Right lobe of liver (tissue), 6 donors: ENCODE measurements at regions not wholly inside any gene's neighbourhood (a gene's known extent, or its start where the extent isn't known, plus 50 kb on each side); places are given as distances from the start of the nearest gene placed in this dataset.

ENCODE experiments used
- ATAC-seq, 4 donors: fragments of 200-7000 bp; cut with Tn5 transposase; one replicate each; pipeline ENCODE4 v1.9.1; 2020; ENCODE audit warnings: mild to moderate bottlenecking in 4 of 4, moderate library complexity in 4 of 4
- DNase-seq, 3 donors: peaks; one replicate each; pipeline ENCODE4 v3.0.0-alpha.2; 2020
- H3K27ac ChIP-seq, 3 donors: fragments of 200-600 bp; one replicate each; pipeline ENCODE4 v1.8.0; 2022
- H3K27me3 ChIP-seq, 2 donors: fragments of 200-600 bp; one replicate each; pipeline ENCODE4 v1.8.0; 2022
- H3K36me3 ChIP-seq, 4 donors: fragments of 200-600 bp; sonication (generic) in 1 of 4; one replicate each; pipeline versions ENCODE4 v1.5.1 to v1.8.0; 2017 to 2022; ENCODE audit warnings: control low read depth in 1 of 4
- H3K4me1 ChIP-seq, 4 donors: fragments of 200-600 bp; sonication (generic) in 1 of 4; one replicate each; pipeline versions ENCODE4 v1.5.1 to v1.8.0; 2017 to 2022; ENCODE audit warnings: control low read depth in 1 of 4
- H3K4me3 ChIP-seq, 3 donors: fragments of 200-600 bp; one replicate each; pipeline ENCODE4 v1.8.0; 2022
- H3K9me3 ChIP-seq, 4 donors: fragments of 200-600 bp; sonication (generic) in 1 of 4; one replicate each; pipeline versions ENCODE4 v1.5.1 to v1.8.0; 2017 to 2022; ENCODE audit warnings: control low read depth in 1 of 4
- POLR2A ChIP-seq: fragments of 450-650 bp; IDR thresholded peaks from one replicate; pipeline ENCODE4 v1.6.1; 2017; ENCODE audit warnings: antibody characterized with exemption, mild to moderate bottlenecking
- WGBS: methylation state at CpG from one replicate; pipeline ENCODE4 v1.1.6; 2018; ENCODE audit warnings: low coverage, low lambda C conversion rate; ENCODE audit not compliant: insufficient coverage; ENCODE audit errors: missing lambda C conversion rate; 5-methylcytosine and 5-hydroxymethylcytosine counted together
- intact Hi-C, 2 donors: fragments of 100-400 bp; cut with DNase I; formaldehyde crosslinking; loops; one replicate each; pipeline versions ENCODE4 v1.11.2 to v1.14.1; 2022
- TF ChIP-seq, protein P1 (sequence below), 4 donors: fragments of 200-600 bp in 3 of 4; fragments of 450-650 bp in 1 of 4; IDR thresholded peaks; one replicate each; pipeline versions ENCODE4 v1.5.1 to v1.8.0; 2016 to 2022; ENCODE audit warnings: antibody characterized with exemption in 4 of 4, mild to moderate bottlenecking in 2 of 4
- donor health status: DM: no; HTN: yes; CAD: no.
- donor health status: DM: no; HTN: no; CAD: no.
- donor health status: DM: no; HTN: no; CAD: no.
- donor health status: DM: no; HTN: yes; CAD: no.
- donor health status: DM: no; HTN: yes; CAD: no.

DNA sequence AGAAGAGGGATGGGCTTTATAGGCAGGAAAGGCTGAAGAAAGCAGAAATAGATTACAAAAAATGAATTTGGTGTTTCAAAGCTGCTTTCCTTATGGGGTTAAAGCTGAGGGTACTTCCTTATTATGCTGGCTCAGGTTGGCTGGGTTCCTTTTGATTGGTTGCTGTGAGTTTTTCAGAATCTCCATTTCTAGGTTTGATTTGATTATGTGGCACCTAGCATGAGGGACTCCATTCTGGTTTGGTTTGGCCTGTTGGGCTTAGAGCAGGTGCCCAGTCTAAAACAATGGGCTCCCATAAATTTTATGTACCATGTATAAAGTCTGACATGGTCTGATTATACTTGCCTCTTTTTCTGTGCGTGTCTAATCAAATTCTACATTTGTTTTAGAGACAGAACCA, 362.7 kb downstream of the CXCL12 start:
- no peak for ATAC-seq
- Histone ChIP-seq H3K27me3 (no peaks in the 10 kb centered on the region), H3K27ac (no peak overlapping the region), H3K9me3 (no peaks in the 10 kb centered on the region), H3K36me3 (no peaks in the 10 kb centered on the region), H3K4me1 (no peaks in the 10 kb centered on the region), H3K4me3 (no peak overlapping the region)
- intact Hi-C loops = no loop called here
- TF ChIP-seq, protein P1, sequence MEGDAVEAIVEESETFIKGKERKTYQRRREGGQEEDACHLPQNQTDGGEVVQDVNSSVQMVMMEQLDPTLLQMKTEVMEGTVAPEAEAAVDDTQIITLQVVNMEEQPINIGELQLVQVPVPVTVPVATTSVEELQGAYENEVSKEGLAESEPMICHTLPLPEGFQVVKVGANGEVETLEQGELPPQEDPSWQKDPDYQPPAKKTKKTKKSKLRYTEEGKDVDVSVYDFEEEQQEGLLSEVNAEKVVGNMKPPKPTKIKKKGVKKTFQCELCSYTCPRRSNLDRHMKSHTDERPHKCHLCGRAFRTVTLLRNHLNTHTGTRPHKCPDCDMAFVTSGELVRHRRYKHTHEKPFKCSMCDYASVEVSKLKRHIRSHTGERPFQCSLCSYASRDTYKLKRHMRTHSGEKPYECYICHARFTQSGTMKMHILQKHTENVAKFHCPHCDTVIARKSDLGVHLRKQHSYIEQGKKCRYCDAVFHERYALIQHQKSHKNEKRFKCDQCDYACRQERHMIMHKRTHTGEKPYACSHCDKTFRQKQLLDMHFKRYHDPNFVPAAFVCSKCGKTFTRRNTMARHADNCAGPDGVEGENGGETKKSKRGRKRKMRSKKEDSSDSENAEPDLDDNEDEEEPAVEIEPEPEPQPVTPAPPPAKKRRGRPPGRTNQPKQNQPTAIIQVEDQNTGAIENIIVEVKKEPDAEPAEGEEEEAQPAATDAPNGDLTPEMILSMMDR (IDR thresholded peaks at IDR 0.05) = no peak
- no peak for TF ChIP-seq POLR2A
- no peak for DNase-seq
- 90% methylated on average over 1 of the region's 1 CpG for WGBS

DNA sequence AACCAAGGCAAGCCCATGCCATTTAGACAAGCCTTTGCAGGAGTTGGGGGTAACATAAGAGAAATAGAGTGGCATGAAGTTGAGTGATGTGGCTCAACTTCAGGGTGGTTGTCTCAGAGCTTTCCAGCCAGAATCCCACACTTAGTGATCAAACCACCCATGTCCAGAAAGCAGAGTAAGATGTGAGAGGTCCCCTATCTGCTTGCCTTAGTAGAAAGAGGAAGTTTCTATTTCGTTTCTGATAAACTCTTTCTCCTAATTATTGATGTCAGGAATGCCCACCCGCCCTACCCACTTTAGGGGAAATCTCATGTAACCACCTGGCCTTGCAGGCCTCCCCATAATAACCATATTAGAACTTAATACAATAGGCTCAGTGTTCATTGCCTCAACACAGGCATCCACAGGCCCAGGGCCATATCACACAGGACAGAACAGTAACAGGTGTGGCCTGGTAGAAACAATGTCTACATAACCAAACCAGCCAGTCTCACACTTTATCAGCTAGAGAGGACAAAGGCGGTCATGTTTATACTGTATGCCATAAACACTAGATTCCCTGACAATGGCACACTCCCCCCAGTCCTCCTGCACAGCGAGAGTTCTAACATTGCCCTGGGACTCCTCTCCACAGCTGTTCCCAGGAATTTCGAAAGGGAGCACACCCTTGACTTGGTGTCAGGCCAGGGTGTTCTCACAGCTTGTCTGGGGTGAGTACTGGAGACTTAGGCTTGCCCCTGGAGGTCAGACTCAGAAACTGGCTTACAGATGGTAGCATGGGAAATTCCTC, 364.4 kb downstream of the CXCL12 start:
- no peaks in the 10 kb centered on the region for H3K9me3 ChIP-seq
- no peak overlapping the region for H3K4me3 ChIP-seq
- 29% methylated on average over 1 of the region's 5 CpGs for WGBS
- no peaks in the 10 kb centered on the region for H3K36me3 ChIP-seq
- no peak for DNase-seq
- ATAC-seq = no peak
- no peak overlapping the region for H3K27ac ChIP-seq
- H3K4me1 ChIP-seq = no peaks in the 10 kb centered on the region
- no peaks in the 10 kb centered on the region for H3K27me3 ChIP-seq
- TF ChIP-seq POLR2A = no peak
- TF ChIP-seq, protein P1 (IDR thresholded peaks at IDR 0.05) = no peak
- intact Hi-C loops = no loop called here

DNA sequence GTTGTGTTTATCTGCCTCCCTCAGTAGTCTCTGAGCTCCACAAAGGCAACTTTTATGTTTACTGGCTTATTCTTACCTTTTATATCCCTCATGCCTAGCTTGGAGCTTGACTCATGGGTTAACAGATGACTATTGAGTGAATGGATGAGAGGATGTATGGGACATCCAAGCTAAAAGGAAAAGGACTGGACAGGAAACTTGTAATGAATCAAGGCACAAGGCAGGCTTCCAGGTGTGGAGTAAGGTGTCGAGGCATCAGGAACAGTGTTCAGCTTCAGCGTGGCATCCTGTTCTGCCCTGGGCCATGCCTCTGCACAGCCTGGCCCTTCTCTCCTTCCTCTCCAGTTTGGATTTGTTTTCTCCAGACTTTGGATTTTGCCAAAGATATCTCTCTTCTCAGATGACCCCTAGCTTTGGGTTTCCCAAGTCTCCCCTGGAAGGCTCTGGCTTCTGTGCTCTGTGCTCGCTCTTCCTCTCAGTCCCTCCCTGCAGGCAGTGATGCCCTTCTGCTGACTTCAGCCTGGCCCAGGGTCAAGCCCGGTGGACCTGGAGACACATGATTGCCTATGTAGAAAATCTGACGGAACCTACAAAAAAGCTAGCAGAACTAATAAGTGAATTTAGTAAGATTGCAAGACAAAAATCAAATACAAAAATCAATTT, 367.3 kb downstream of the CXCL12 start:
- Histone ChIP-seq H3K4me3 (no peak overlapping the region), H3K9me3 (no peaks in the 10 kb centered on the region), H3K36me3 (no peaks in the 10 kb centered on the region), H3K27me3 (no peaks in the 10 kb centered on the region), H3K27ac (no peak overlapping the region), H3K4me1 (no peaks in the 10 kb centered on the region)
- no peak for ATAC-seq
- TF ChIP-seq, protein P1 (IDR thresholded peaks at IDR 0.05) = no peak
- no peak for TF ChIP-seq POLR2A
- peak in 1 of 3 donors; percentile 59 for DNase-seq
- intact Hi-C loops = no loop called here
- 55% methylated on average over 5 of the region's 5 CpGs for WGBS

DNA sequence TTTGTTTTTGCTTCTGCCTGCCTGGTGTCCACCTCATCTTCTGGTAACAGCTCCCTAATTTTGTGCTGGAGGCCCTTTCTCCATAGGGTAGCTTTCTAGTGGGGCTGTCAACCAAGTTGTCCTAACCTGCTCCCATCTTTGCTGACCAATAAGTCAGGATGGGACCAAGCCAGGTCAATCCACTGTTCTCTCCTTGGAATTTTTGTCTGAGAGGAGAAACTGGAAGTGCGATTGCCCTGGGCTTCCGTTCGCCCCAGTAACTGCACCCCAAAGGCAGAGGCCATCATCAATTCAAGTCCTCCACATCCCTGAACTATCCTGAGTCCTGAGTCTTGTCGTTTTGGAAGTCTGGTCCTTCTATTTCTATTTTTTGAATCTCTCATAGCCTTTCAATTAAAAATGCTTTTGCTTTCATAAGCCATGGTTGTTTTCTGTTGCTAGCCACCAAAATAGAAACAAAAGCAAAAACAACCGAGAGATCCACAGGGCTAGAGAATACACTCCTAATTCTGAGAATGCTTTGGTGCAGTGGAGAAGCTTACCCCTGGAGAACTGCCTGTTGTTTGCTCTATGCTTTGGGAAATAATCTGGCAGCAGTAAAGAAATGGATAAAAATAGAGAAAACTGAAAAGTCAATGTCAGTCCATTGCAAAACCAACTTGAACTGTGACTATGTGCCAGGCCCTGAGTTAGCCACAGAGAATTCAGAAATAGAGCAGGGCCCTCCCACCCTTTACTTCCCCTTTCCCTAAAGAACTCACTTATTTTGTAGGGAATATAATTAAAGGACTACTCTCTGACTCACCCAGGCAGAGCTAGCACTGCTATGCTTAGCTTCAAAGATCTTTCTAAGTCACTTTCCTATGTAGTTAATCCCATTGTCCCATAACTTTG, 368.1 kb downstream of the CXCL12 start:
- WGBS = 71% methylated on average over 5 of the region's 5 CpGs
- Histone ChIP-seq H3K27me3 (no peaks in the 10 kb centered on the region), H3K36me3 (no peaks in the 10 kb centered on the region), H3K27ac (no peak overlapping the region), H3K4me1 (no peaks in the 10 kb centered on the region), H3K9me3 (no peaks in the 10 kb centered on the region), H3K4me3 (no peak overlapping the region)
- intact Hi-C loops = no loop called here
- no peak for DNase-seq
- ATAC-seq = peak; percentile 23 to 37 (median 34)
- TF ChIP-seq, protein P1 (IDR thresholded peaks at IDR 0.05) = no peak
